ENCODE measurements at regions not wholly inside any gene's neighbourhood (a gene's known extent, or its start where the extent isn't known, plus 50 kb on each side); places are given as distances from the start of the nearest gene placed in this dataset.
"Not testable (repeated sequence)": the region's sequence is repeated elsewhere in the genome, so short reads cannot be mapped to it uniquely, and the experiment has no call there.

GRCh38 chr1:146401281-146401825 lies 172.5 kb upstream of the NOTCH2NLA start:
- TF ChIP-seq CTCF (IDR thresholded peaks at IDR 0.05; ENCODE audit: low read depth, low read length): peak; percentile 54
- not testable (repeated sequence) for H3K27me3 ChIP-seq
- DNase-seq: peak; percentile 15

GRCh38 chr1:146400173-146401121 lies 171.6 kb upstream of the NOTCH2NLA start:
- H3K9me3 ChIP-seq; H3K4me1 ChIP-seq; H3K4me3 ChIP-seq (ENCODE audit: low read depth, low read length); H3K36me3 ChIP-seq; H3K27me3 ChIP-seq; DNase-seq: not testable (repeated sequence)

More at GRCh38 chr1:146401281-146401825, 172.5 kb upstream of the NOTCH2NLA start:
- not testable (repeated sequence) for H3K4me1 ChIP-seq; H3K36me3 ChIP-seq; H3K4me3 ChIP-seq (ENCODE audit: low read depth, low read length); H3K9me3 ChIP-seq

GRCh38 chr1:146399225-146399624 lies 170.4 kb upstream of the NOTCH2NLA start:
- not testable (repeated sequence) for H3K4me3 ChIP-seq (ENCODE audit: low read depth, low read length); DNase-seq; H3K4me1 ChIP-seq; H3K9me3 ChIP-seq; H3K36me3 ChIP-seq; H3K27me3 ChIP-seq

- H3K27me3 ChIP-seq; H3K4me1 ChIP-seq; H3K36me3 ChIP-seq; H3K4me3 ChIP-seq (ENCODE audit: low read depth, low read length); DNase-seq; H3K9me3 ChIP-seq: not testable (repeated sequence)
Measured at GRCh38 chr1:146396801-146397200, 168.0 kb upstream of the NOTCH2NLA start.

GRCh38 chr1:146396242-146396641 lies 167.4 kb upstream of the NOTCH2NLA start:
- H3K4me3 ChIP-seq (ENCODE audit: low read depth, low read length); H3K4me1 ChIP-seq; H3K27me3 ChIP-seq; DNase-seq; H3K9me3 ChIP-seq; H3K36me3 ChIP-seq: not testable (repeated sequence)

- DNase-seq; H3K36me3 ChIP-seq; H3K27me3 ChIP-seq; H3K9me3 ChIP-seq; H3K4me1 ChIP-seq; H3K4me3 ChIP-seq (ENCODE audit: low read depth, low read length): not testable (repeated sequence)
Measured at GRCh38 chr1:146393796-146394195, 165.0 kb upstream of the NOTCH2NLA start.

GRCh38 chr1:146393154-146393553 lies 164.3 kb upstream of the NOTCH2NLA start:
- not testable (repeated sequence) for H3K27me3 ChIP-seq; H3K4me3 ChIP-seq (ENCODE audit: low read depth, low read length); DNase-seq; H3K36me3 ChIP-seq; H3K9me3 ChIP-seq; H3K4me1 ChIP-seq

GRCh38 chr1:146389178-146389577 lies 160.4 kb upstream of the NOTCH2NLA start:
- H3K27me3 ChIP-seq; H3K9me3 ChIP-seq; H3K36me3 ChIP-seq; H3K4me3 ChIP-seq (ENCODE audit: low read depth, low read length); H3K4me1 ChIP-seq; DNase-seq: not testable (repeated sequence)

GRCh38 chr1:146387750-146388469 lies 159.1 kb upstream of the NOTCH2NLA start:
- DNase-seq, H3K9me3 ChIP-seq: not testable (repeated sequence)

GRCh38 chr1:146386851-146387749 lies 158.3 kb upstream of the NOTCH2NLA start:
- H3K27me3 ChIP-seq, H3K36me3 ChIP-seq, H3K9me3 ChIP-seq, H3K4me1 ChIP-seq: not testable (repeated sequence)
- H3K4me3 ChIP-seq (ENCODE audit: low read depth, low read length): peak overlapping the region; percentile 55
- peak; percentile 90 for DNase-seq

More at GRCh38 chr1:146387750-146388469, 159.1 kb upstream of the NOTCH2NLA start:
- H3K36me3 ChIP-seq; H3K4me1 ChIP-seq; H3K27me3 ChIP-seq; H3K4me3 ChIP-seq (ENCODE audit: low read depth, low read length): not testable (repeated sequence)

- not testable (repeated sequence) for H3K4me3 ChIP-seq (ENCODE audit: low read depth, low read length); DNase-seq; H3K36me3 ChIP-seq; H3K9me3 ChIP-seq; H3K4me1 ChIP-seq; H3K27me3 ChIP-seq
Measured at GRCh38 chr1:146381196-146381595, 152.4 kb upstream of the NOTCH2NLA start.

- DNase-seq: peak; percentile 81
- H3K36me3 ChIP-seq, H3K27me3 ChIP-seq, H3K9me3 ChIP-seq, H3K4me1 ChIP-seq: not testable (repeated sequence)
- H3K4me3 ChIP-seq (ENCODE audit: low read depth, low read length): peak overlapping the region; percentile 45
Measured at GRCh38 chr1:146376708-146377496, 148.1 kb upstream of the NOTCH2NLA start.

- H3K4me1 ChIP-seq, H3K9me3 ChIP-seq, H3K36me3 ChIP-seq, H3K27me3 ChIP-seq: not testable (repeated sequence)
- DNase-seq: peak; percentile 86
- peak overlapping the region; percentile 24; the same call in 1 of the 2 replicates for H3K4me3 ChIP-seq (ENCODE audit: low read depth, low read length)
Measured at GRCh38 chr1:146376309-146376707, 147.5 kb upstream of the NOTCH2NLA start.
